Fibroblast of villous mesenchyme (primary cell): ENCODE measurements at regions not wholly inside any gene's neighbourhood (a gene's known extent, or its start where the extent isn't known, plus 50 kb on each side); places are given as distances from the start of the nearest gene placed in this dataset.

ENCODE experiments used
- DNase-seq: peaks from one replicate; pipeline ENCODE4 v3.0.0-alpha.2; 2010; ENCODE audit warnings: low read depth
- H3K4me3 ChIP-seq: 2 replicates; pipeline ENCODE4 v1.5.1; 2011; ENCODE audit warnings: low read depth, mild to moderate bottlenecking, low read length
- TF ChIP-seq, protein P1 (sequence below): IDR thresholded peaks from 2 replicates; pipeline ENCODE4 v1.5.1; 2012; ENCODE audit warnings: low read depth, mild to moderate bottlenecking, low read length; ENCODE audit not compliant: insufficient read depth

DNA sequence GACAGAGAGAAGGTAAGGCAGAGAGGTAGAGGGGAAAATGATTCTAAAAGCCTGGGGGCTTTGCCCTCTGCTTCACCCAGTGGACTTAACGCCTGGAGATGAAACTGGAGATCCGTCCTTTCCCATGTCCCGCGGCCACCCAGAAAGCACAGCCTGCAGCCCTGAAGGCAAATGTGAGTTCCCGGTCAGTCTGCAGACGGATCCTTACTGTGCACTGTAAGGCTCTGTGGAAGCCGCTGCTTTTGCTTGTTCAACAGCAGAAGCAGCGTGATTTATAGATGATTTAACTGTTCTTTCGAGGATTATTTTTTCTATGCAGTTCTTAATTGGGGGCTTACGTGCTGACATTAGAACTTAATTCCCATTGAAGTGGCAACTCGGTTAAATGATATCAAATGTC lies 290.4 kb downstream of the FOXL1 start:
- H3K4me3 ChIP-seq: no peak overlapping the region
- TF ChIP-seq, protein P1, sequence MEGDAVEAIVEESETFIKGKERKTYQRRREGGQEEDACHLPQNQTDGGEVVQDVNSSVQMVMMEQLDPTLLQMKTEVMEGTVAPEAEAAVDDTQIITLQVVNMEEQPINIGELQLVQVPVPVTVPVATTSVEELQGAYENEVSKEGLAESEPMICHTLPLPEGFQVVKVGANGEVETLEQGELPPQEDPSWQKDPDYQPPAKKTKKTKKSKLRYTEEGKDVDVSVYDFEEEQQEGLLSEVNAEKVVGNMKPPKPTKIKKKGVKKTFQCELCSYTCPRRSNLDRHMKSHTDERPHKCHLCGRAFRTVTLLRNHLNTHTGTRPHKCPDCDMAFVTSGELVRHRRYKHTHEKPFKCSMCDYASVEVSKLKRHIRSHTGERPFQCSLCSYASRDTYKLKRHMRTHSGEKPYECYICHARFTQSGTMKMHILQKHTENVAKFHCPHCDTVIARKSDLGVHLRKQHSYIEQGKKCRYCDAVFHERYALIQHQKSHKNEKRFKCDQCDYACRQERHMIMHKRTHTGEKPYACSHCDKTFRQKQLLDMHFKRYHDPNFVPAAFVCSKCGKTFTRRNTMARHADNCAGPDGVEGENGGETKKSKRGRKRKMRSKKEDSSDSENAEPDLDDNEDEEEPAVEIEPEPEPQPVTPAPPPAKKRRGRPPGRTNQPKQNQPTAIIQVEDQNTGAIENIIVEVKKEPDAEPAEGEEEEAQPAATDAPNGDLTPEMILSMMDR: no peak
- DNase-seq: no peak

GRCh38 chr16:86869288-86870022 lies 291.1 kb downstream of the FOXL1 start:
- TF ChIP-seq, protein P1: no peak
- no peak for DNase-seq
- no peak overlapping the region for H3K4me3 ChIP-seq

DNA sequence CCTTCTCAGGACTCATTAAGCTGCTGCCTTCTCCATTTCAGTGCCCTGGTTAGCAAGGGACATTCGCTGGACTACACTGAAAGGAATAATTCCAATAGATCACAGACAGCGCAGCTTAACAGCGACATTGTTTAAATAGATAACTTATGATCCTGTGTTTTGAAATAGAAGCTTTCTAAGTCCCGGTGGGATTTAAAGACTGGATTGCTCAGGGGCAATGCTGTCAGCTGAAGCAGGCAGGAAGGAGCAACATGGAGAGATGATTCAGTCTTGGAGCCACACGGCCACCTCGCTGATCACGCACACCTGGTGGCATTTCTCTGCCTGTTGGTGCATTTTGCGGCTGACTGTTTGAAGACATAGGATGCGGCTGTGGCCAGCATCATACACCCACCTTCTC lies 292.0 kb downstream of the FOXL1 start:
- TF ChIP-seq, protein P1: no peak
- H3K4me3 ChIP-seq: no peak overlapping the region
- no peak for DNase-seq

- DNase-seq: no peak
- TF ChIP-seq, protein P1: no peak
Measured at GRCh38 chr16:86872131-86872530, 293.8 kb downstream of the FOXL1 start.

DNA sequence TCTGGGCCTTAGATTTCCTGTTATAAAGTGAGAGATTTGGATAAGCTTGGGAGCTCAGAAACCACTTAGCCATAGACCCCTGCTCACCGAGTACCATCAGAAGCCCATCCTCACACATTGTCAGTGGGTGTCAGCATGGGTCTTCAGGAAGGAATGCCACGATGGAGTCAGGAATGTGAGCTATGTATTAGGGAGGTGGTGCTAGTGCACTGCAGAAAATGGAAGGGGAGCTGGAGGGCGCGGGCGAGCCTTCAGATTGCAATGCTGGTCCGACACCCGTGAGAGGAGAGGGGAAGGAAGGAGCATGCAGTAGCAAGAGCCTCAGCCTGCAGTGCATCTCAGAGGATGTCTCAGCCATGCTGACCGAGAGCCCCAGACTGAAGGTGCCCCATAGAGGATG lies 294.5 kb downstream of the FOXL1 start:
- TF ChIP-seq, protein P1: no peak
- H3K4me3 ChIP-seq: no peak overlapping the region
- DNase-seq: no peak

More at GRCh38 chr16:86872131-86872530, 293.8 kb downstream of the FOXL1 start:
- no peak overlapping the region for H3K4me3 ChIP-seq

DNA sequence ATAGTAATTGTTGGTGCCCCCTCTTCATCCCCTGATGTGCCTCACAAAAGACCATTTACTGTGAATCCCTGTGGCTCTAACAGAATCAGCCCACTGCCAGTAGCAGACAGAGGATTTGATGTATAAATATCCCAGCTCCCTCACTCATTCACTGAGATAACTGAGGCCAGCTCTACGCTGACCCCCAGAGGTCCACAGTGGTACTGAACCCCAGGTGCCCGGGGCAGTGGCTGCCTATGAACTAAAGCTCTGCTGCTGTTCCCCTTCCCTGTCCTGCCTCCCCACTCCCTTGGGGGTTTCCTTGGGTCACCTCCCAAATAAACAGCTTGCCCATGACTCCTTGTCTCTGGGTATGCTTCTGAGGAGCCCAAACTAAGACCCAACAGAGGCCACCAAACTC lies 295.8 kb downstream of the FOXL1 start:
- TF ChIP-seq, protein P1: peak; percentile 73
- no peak for DNase-seq
- no peak overlapping the region for H3K4me3 ChIP-seq

DNA sequence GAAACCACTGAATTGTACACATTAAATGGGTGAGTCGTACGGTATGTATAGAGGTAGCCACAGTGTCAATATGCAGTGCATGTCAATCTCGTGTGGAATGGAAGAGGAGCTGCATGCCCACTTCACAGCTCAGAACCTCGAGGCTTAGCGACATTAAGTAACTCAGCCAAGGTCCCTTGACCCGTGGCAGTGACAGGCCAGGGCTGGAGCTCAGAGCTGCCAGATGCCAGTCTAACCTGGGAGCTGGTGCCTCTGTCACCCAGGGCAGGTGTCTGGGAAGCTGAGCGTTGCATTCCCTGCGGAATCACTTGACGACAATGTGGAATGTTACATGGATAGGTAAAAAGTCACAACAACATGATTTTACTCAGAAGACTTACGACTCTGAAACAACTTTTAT lies 298.1 kb downstream of the FOXL1 start:
- TF ChIP-seq, protein P1: no peak
- no peak overlapping the region for H3K4me3 ChIP-seq
- DNase-seq: no peak
